ENCODE measurements at regions not wholly inside any gene's neighbourhood (a gene's known extent, or its start where the extent isn't known, plus 50 kb on each side); places are given as distances from the start of the nearest gene placed in this dataset.

- DNase-seq: no peak
Observed at GRCh38 chr15:67992834-67993233, 61.3 kb upstream of the PIAS1 start.

GRCh38 chr15:67997996-67998395 lies 56.1 kb upstream of the PIAS1 start:
- DNase-seq: no peak

- DNase-seq: no peak
Observed at GRCh38 chr15:67998599-67999133, 55.4 kb upstream of the PIAS1 start.

GRCh38 chr15:67999320-68000100 lies 54.6 kb upstream of the PIAS1 start:
- DNase-seq: no peak

GRCh38 chr15:68000754-68001153 lies 53.4 kb upstream of the PIAS1 start:
- DNase-seq: no peak

GRCh38 chr15:68001811-68002210 lies 52.3 kb upstream of the PIAS1 start:
- no peak for DNase-seq

- no peak for DNase-seq
Observed at GRCh38 chr15:68003297-68003696, 50.8 kb upstream of the PIAS1 start.
